ENCODE measurements at regions not wholly inside any gene's neighbourhood (a gene's known extent, or its start where the extent isn't known, plus 50 kb on each side); places are given as distances from the start of the nearest gene placed in this dataset.

DNA sequence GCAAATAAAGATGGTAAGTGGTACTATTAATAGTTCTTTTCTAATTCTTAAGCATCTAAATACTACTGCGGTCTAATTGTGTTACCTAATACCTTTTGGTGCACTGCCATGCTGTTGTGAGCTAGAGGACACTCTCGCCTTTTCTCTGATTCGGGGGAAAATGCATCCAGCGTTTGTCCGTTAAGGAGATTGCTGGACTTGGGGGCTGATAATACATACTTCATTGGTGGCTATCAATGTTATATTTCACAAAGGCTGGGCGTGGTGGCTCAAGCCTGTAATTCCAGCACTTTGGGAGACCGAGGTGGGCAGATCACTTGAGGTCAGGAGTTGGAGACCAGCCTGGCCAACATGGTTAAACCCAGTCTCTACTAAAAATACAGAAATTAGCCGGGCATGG is 141.7 kb upstream of the TWIST2 start:
- TF ChIP-seq NFRKB (IDR thresholded peaks at IDR 0.05): no peak
- no peak for TF ChIP-seq ELF4 (IDR thresholded peaks at IDR 0.05)
- no peak for TF ChIP-seq SUZ12 (IDR thresholded peaks at IDR 0.05)
- TF ChIP-seq LEF1 (IDR thresholded peaks at IDR 0.05; ENCODE audit: borderline replicate concordance): no peak
- no peak for TF ChIP-seq BHLHE40 (IDR thresholded peaks at IDR 0.05; ENCODE audit: borderline replicate concordance)
- no peak for TF ChIP-seq SP1 (IDR thresholded peaks at IDR 0.05)
- TF ChIP-seq FOXK2 (IDR thresholded peaks at IDR 0.05): no peak
- no peak for TF ChIP-seq FOXM1 (IDR thresholded peaks at IDR 0.05; ENCODE audit: borderline replicate concordance)
- TF ChIP-seq, protein P1, sequence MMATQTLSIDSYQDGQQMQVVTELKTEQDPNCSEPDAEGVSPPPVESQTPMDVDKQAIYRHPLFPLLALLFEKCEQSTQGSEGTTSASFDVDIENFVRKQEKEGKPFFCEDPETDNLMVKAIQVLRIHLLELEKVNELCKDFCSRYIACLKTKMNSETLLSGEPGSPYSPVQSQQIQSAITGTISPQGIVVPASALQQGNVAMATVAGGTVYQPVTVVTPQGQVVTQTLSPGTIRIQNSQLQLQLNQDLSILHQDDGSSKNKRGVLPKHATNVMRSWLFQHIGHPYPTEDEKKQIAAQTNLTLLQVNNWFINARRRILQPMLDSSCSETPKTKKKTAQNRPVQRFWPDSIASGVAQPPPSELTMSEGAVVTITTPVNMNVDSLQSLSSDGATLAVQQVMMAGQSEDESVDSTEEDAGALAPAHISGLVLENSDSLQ (IDR thresholded peaks at IDR 0.05): no peak
- no peak for TF ChIP-seq FOXA1 (IDR thresholded peaks at IDR 0.05)
- no peak for TF ChIP-seq ZNF384 (IDR thresholded peaks at IDR 0.05)
- TF ChIP-seq ARNT (IDR thresholded peaks at IDR 0.05): no peak
- no peak for TF ChIP-seq CTBP1 (IDR thresholded peaks at IDR 0.05; ENCODE audit: borderline replicate concordance)
